NCI-H128 (cell line): ENCODE measurements at regions not wholly inside any gene's neighbourhood (a gene's known extent, or its start where the extent isn't known, plus 50 kb on each side); places are given as distances from the start of the nearest gene placed in this dataset.
"Not testable (repeated sequence)": the region's sequence is repeated elsewhere in the genome, so short reads cannot be mapped to it uniquely, and the experiment has no call there.

Experiments used
- DNase-seq: peaks from one replicate; lab custom pipeline; 2025; ENCODE audit not compliant: unreplicated experiment; lab: John Stamatoyannopoulos, UW

GRCh38 chr1:34366875-34367624 lies 190.3 kb downstream of the C1orf94 start:
- no peak for DNase-seq

DNA sequence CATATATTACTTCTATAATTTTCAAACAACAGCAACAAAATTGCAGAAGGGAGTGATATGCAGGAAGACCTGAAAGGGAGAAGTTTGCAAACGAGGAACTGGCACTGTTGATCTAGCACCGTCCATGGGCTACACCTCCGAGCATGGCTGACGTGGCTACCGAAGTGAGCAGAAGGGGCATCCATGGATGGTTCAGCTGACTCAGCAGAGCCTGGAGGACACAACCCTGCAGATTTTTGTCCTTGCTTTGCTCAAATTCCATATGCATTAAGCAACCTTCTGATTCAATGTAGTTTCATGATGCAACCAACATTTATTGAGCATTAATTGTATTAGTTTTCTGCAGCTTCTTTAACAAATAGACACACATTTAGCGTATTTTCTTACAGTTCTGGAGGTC lies 191.2 kb downstream of the C1orf94 start:
- no peak for DNase-seq

DNA sequence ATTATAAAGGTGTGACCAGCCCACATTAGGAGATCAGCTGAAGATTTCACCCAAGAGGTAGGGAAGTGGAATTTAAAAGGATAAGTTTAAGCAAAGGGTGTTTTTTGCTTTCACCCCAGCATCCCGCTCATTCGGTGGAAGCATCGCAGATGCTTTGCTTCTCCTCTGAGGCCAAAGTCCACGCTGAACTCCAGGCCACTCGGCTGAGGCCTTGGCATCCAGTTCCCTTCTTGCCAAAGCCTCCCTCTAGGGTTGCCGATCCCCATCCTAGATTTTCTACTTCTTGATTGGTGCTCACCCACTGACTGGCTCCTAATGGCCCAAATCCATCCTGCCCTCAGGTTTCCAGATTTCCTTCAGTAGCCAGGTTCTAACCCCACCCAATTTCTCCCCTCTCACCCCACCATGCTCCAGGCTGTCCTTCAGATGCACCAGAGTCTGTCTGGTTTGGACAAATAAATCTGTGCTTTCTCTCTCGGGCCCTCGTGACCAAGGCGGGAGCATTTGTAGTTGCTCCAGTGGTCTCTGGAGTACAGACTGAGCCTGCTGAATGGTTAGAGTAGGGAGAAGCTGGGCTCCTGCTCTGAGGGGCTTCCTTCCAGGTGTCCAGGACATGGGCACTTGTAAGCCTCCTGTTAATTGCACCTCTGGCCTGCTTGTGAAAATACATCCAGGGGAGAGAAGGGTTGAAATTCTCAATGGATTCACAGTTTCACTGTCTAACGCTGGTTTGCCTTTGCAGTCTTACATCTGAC lies 193.2 kb downstream of the C1orf94 start:
- no peak for DNase-seq

DNA sequence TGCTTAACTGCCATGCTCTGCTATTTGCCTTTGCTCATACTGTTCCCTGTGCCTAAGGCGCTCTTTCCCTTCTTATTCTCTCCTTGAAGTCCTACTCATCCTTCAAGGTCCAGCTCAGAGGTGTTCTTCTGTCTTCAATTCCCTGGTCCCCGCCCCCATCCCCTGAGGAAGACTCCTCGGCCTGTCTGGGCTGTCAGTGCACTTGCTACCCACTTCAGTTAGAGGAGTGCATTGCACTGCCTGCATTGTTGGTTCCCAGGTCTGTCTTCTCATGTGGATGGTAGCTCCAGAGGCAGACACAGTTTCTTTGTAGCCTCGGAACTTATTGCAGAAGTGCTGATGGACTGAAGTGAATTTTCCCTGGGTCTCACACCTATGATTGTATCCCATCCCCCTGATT lies 194.0 kb downstream of the C1orf94 start:
- DNase-seq, result no peak

- DNase-seq, result not testable (repeated sequence)
Measured at GRCh38 chr1:34371179-34371578, 194.5 kb downstream of the C1orf94 start.

GRCh38 chr1:34371829-34372532 lies 195.3 kb downstream of the C1orf94 start:
- DNase-seq, result no peak

- no peak for DNase-seq
Measured at GRCh38 chr1:34372891-34373290, 196.2 kb downstream of the C1orf94 start.

GRCh38 chr1:34373912-34374311 lies 197.2 kb downstream of the C1orf94 start:
- DNase-seq, result no peak

GRCh38 chr1:34376531-34376930 lies 199.8 kb downstream of the C1orf94 start:
- DNase-seq, result no peak

- no peak for DNase-seq
Measured at GRCh38 chr1:34378968-34379856, 202.5 kb downstream of the C1orf94 start.

- no peak for DNase-seq
Measured at GRCh38 chr1:34379911-34380310, 203.2 kb downstream of the C1orf94 start.

- DNase-seq, result no peak
Measured at GRCh38 chr1:34380526-34381124, 203.9 kb downstream of the C1orf94 start.

- no peak for DNase-seq
Measured at GRCh38 chr1:34389974-34390373, 213.3 kb downstream of the C1orf94 start.

GRCh38 chr1:34396042-34396441 lies 219.3 kb downstream of the C1orf94 start:
- DNase-seq, result no peak

DNA sequence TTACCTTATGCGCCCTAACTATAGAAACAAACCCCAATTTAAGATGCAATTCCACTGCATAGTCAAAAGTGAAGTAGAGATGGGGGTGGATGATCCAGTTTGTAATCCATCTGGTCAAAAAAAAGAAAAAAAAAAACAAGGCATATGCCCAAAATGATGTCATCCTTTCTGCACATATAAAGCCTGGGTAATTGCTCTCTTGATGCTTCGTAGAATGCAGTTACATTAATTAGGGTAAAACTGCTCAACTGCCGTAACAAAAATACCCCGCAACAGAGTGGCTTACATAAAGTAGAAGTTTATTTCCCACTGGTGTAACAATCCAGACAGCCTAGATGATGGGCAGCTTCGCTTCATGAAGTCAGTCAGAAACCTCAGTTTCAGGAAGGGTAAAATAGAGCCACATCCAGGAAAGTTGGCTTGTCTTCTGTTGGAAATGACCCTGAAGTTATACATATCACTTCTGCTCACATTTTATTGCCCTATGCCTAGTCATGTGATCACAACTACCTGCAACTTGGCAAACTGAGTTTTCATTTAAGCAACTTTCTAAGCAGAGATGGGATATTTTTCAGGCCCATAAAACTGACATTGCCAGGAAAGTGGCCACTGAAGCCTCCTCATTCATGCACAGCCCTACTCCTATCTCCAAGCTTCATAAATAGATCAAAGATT lies 221.7 kb downstream of the C1orf94 start:
- no peak for DNase-seq

DNA sequence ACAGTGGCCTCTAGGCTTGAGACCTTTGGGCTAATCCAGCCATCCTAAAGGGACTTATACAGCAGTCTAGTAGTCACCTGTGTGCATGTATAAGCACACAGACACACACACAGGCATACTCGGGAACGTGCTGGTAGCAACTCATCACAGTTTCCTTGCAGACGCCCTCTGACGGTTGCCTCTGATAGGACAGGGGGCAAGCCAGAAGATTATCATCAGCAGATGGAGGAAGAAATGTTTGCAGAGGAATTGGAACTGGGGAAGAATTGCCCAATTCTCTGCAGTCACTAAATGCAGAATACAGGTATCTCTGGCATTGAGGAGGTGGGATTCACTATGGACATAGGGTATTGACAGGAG lies 222.2 kb downstream of the C1orf94 start:
- DNase-seq, result no peak

DNA sequence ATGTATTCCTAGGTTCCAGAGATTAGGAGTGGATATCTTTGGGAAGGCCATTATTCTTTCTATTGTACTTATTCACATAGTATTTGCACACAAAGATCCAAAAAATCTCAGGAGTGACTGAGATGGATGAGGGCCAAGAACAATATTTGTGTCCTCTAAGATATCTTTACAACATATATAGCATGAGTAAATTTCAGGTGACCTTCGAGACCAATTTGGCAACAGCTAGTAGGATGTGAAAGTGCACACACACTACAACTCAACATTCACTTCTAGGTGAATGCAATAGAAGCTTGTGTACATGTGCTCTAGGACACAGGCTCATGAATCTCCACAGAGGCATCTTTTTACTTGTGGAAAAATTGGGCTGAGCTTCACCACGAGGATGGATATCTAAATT lies 224.0 kb downstream of the C1orf94 start:
- DNase-seq, result no peak

- DNase-seq, result no peak
Measured at GRCh38 chr1:34403156-34403555, 226.4 kb downstream of the C1orf94 start.

- no peak for DNase-seq
Measured at GRCh38 chr1:34404804-34405203, 228.1 kb downstream of the C1orf94 start.
